ENCODE measurements at regions not wholly inside any gene's neighbourhood (a gene's known extent, or its start where the extent isn't known, plus 50 kb on each side); places are given as distances from the start of the nearest gene placed in this dataset.

DNA sequence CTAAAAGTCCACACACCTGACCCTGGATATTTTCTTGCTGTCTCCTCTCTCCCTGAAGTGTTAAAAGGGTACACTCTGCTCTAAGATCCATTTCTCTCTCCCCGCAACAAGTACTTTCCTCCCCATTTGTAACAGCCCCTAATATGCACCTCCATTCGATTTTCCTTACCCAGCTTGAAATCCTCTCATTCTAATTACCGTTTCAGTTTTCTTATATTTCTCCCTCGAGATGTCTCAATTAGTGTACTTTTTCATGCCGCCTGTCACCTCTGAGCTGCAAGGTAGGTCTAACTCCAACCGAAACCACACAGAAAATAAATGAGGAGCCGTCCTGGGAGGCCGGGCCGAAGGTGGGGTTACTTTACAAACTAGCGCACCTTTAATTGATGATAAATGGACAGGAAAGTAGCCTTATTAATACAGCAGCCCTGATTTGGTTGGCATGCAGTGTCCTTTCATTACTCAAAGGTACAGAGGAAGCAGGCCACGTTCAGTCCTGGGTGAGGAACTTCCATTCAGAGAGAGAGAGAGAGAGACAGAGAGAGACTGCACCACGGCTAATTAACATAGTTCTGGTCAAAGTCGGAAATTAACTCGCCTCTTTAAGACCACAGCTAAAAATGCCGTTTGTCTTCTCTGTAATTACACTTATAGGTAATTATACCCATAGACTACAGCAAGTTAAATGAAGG, 319.9 kb downstream of the ARRDC4 start:
- TF ChIP-seq POLR2AphosphoS5 (IDR thresholded peaks at IDR 0.05; ENCODE audit: low read depth, low read length): no peak
- TF ChIP-seq, protein P1, sequence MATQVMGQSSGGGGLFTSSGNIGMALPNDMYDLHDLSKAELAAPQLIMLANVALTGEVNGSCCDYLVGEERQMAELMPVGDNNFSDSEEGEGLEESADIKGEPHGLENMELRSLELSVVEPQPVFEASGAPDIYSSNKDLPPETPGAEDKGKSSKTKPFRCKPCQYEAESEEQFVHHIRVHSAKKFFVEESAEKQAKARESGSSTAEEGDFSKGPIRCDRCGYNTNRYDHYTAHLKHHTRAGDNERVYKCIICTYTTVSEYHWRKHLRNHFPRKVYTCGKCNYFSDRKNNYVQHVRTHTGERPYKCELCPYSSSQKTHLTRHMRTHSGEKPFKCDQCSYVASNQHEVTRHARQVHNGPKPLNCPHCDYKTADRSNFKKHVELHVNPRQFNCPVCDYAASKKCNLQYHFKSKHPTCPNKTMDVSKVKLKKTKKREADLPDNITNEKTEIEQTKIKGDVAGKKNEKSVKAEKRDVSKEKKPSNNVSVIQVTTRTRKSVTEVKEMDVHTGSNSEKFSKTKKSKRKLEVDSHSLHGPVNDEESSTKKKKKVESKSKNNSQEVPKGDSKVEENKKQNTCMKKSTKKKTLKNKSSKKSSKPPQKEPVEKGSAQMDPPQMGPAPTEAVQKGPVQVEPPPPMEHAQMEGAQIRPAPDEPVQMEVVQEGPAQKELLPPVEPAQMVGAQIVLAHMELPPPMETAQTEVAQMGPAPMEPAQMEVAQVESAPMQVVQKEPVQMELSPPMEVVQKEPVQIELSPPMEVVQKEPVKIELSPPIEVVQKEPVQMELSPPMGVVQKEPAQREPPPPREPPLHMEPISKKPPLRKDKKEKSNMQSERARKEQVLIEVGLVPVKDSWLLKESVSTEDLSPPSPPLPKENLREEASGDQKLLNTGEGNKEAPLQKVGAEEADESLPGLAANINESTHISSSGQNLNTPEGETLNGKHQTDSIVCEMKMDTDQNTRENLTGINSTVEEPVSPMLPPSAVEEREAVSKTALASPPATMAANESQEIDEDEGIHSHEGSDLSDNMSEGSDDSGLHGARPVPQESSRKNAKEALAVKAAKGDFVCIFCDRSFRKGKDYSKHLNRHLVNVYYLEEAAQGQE (IDR thresholded peaks at IDR 0.05; ENCODE audit: low read depth): no peak
- no peak for TF ChIP-seq SRF (IDR thresholded peaks at IDR 0.05; ENCODE audit: low read depth)
- TF ChIP-seq ZNF274 (IDR thresholded peaks at IDR 0.05; ENCODE audit: low read depth, low read length): no peak
- no peak for TF ChIP-seq JUND (IDR thresholded peaks at IDR 0.05)
- TF ChIP-seq EZH2 (IDR thresholded peaks at IDR 0.05): no peak
- no peak for TF ChIP-seq EZH2phosphoT487 (IDR thresholded peaks at IDR 0.05; ENCODE audit: borderline replicate concordance)
- no peak for TF ChIP-seq POLR2A (IDR thresholded peaks at IDR 0.05; ENCODE audit: borderline replicate concordance, extremely low read depth, insufficient read depth, insufficient read length)
- no peak for TF ChIP-seq RAD21 (IDR thresholded peaks at IDR 0.05; ENCODE audit: low read depth)
- TF ChIP-seq, protein P2, sequence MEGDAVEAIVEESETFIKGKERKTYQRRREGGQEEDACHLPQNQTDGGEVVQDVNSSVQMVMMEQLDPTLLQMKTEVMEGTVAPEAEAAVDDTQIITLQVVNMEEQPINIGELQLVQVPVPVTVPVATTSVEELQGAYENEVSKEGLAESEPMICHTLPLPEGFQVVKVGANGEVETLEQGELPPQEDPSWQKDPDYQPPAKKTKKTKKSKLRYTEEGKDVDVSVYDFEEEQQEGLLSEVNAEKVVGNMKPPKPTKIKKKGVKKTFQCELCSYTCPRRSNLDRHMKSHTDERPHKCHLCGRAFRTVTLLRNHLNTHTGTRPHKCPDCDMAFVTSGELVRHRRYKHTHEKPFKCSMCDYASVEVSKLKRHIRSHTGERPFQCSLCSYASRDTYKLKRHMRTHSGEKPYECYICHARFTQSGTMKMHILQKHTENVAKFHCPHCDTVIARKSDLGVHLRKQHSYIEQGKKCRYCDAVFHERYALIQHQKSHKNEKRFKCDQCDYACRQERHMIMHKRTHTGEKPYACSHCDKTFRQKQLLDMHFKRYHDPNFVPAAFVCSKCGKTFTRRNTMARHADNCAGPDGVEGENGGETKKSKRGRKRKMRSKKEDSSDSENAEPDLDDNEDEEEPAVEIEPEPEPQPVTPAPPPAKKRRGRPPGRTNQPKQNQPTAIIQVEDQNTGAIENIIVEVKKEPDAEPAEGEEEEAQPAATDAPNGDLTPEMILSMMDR (IDR thresholded peaks at IDR 0.05 in 2 of 3, conservative IDR thresholded peaks at IDR 0.05 in 1 of 3; ENCODE audit: borderline replicate concordance in 1 of 3, insufficient read depth in 1 of 3, low read depth in 2 of 3, low read length in 2 of 3): no peak
- no peak for TF ChIP-seq EGR1 (IDR thresholded peaks at IDR 0.05; ENCODE audit: low read depth)
- TF ChIP-seq, protein P3, sequence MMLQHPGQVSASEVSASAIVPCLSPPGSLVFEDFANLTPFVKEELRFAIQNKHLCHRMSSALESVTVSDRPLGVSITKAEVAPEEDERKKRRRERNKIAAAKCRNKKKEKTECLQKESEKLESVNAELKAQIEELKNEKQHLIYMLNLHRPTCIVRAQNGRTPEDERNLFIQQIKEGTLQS (IDR thresholded peaks at IDR 0.05): no peak
- TF ChIP-seq, protein P4, sequence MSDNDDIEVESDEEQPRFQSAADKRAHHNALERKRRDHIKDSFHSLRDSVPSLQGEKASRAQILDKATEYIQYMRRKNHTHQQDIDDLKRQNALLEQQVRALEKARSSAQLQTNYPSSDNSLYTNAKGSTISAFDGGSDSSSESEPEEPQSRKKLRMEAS (IDR thresholded peaks at IDR 0.05): no peak
- no peak for TF ChIP-seq SIN3A (IDR thresholded peaks at IDR 0.05; ENCODE audit: low read depth)
